VCaP (cell line): ENCODE measurements at regions not wholly inside any gene's neighbourhood (a gene's known extent, or its start where the extent isn't known, plus 50 kb on each side); places are given as distances from the start of the nearest gene placed in this dataset.

Source experiments
- H3K27ac ChIP-seq: fragments of 450-650 bp; 2 replicates; pipeline ENCODE4 v1.5.1; 2017
- CTCF ChIP-seq: fragments of 450-650 bp; conservative IDR thresholded peaks from 2 replicates; pipeline ENCODE4 v1.5.1; 2017; ENCODE audit warnings: mild to moderate bottlenecking, moderate library complexity

- no peak for TF ChIP-seq CTCF
- H3K27ac ChIP-seq: no peak overlapping the region
Observed at GRCh38 chr18:78659057-78659456, 320.6 kb upstream of the SALL3 start.

GRCh38 chr18:78659748-78660147 is 319.9 kb upstream of the SALL3 start:
- H3K27ac ChIP-seq: no peak overlapping the region
- TF ChIP-seq CTCF: peak; percentile 86

- no peak for TF ChIP-seq CTCF
- no peak overlapping the region for H3K27ac ChIP-seq
Observed at GRCh38 chr18:78660311-78660710, 319.3 kb upstream of the SALL3 start.

GRCh38 chr18:78661316-78661715 is 318.3 kb upstream of the SALL3 start:
- TF ChIP-seq CTCF: no peak
- no peak overlapping the region for H3K27ac ChIP-seq

- no peak for TF ChIP-seq CTCF
Observed at GRCh38 chr18:78662879-78663278, 316.7 kb upstream of the SALL3 start.

GRCh38 chr18:78664048-78664447 is 315.6 kb upstream of the SALL3 start:
- no peak for TF ChIP-seq CTCF
- H3K27ac ChIP-seq: no peak overlapping the region

More at GRCh38 chr18:78662879-78663278, 316.7 kb upstream of the SALL3 start:
- H3K27ac ChIP-seq: no peak overlapping the region

- TF ChIP-seq CTCF: no peak
- no peak overlapping the region for H3K27ac ChIP-seq
Observed at GRCh38 chr18:78664848-78665247, 314.8 kb upstream of the SALL3 start.

GRCh38 chr18:78665644-78666043 is 314.0 kb upstream of the SALL3 start:
- TF ChIP-seq CTCF: no peak

More at GRCh38 chr18:78665644-78666043, 314.0 kb upstream of the SALL3 start:
- no peak overlapping the region for H3K27ac ChIP-seq
